ENCODE measurements at regions not wholly inside any gene's neighbourhood (a gene's known extent, or its start where the extent isn't known, plus 50 kb on each side); places are given as distances from the start of the nearest gene placed in this dataset.

- TF ChIP-seq CTCF (IDR thresholded peaks at IDR 0.05), result no peak
- intact Hi-C loops (cut with DNase I; ENCODE audit: low total_unique reads), result no loop called here
- Histone ChIP-seq H3K36me3 (no peaks in the 10 kb centered on the region), H3K27me3 (no peaks in the 10 kb centered on the region), H3K4me1 (peaks cover 0 to 7% (median 0%) of the 10 kb centered on the region in 4 donors), H3K9me3 (no peaks in the 10 kb centered on the region), H3K4me3 (no peak overlapping the region), H3K27ac (no peak overlapping the region)
- DNase-seq, result no peak
Observed at GRCh38 chr2:118720866-118721265, 126.6 kb downstream of the EN1 start.

- H3K4me1 ChIP-seq, result peaks cover 0 to 7% (median 0%) of the 10 kb centered on the region in 4 donors
- intact Hi-C loops (cut with DNase I; ENCODE audit: low total_unique reads), result no loop called here
- H3K4me3 ChIP-seq, result no peak overlapping the region
- DNase-seq, result no peak
- no peak overlapping the region for H3K27ac ChIP-seq
- no peaks in the 10 kb centered on the region for H3K9me3 ChIP-seq
- TF ChIP-seq CTCF (IDR thresholded peaks at IDR 0.05), result no peak
- no peaks in the 10 kb centered on the region for H3K27me3 ChIP-seq
- H3K36me3 ChIP-seq, result no peaks in the 10 kb centered on the region
Observed at GRCh38 chr2:118718921-118719320, 128.5 kb downstream of the EN1 start.

- no peaks in the 10 kb centered on the region for H3K27me3 ChIP-seq
- H3K4me3 ChIP-seq, result no peak overlapping the region
- intact Hi-C loops (cut with DNase I; ENCODE audit: low total_unique reads), result no loop called here
- H3K36me3 ChIP-seq, result no peaks in the 10 kb centered on the region
- DNase-seq, result no peak
- no peaks in the 10 kb centered on the region for H3K4me1 ChIP-seq
- H3K9me3 ChIP-seq, result no peaks in the 10 kb centered on the region
- no peak for TF ChIP-seq CTCF (IDR thresholded peaks at IDR 0.05)
- H3K27ac ChIP-seq, result no peak overlapping the region
Observed at GRCh38 chr2:118716102-118716501, 131.3 kb downstream of the EN1 start.

DNA sequence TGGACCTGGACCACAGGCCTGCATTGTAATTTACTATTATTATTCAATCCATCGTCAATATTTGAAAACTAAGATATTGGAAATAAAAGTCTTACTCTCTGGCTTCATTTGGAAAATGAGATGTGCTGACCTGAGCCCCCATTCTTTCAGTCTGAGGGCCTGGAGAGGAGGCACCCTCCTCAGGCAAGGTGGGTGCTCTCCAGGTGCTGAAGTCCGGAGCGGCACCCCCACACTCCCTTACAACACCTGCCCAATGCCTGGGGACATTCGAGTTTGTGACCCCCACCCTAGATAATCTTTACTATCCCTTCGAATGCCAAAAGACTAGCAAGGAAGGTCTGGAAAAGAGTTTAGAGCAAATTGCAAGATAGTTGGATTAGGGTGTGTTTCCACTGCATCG lies 133.3 kb downstream of the EN1 start:
- H3K4me3 ChIP-seq, result no peak overlapping the region
- DNase-seq, result no peak
- H3K27ac ChIP-seq, result no peak overlapping the region
- no peaks in the 10 kb centered on the region for H3K36me3 ChIP-seq
- no peak for TF ChIP-seq CTCF (IDR thresholded peaks at IDR 0.05)
- intact Hi-C loops (cut with DNase I; ENCODE audit: low total_unique reads), result no loop called here
- no peaks in the 10 kb centered on the region for H3K9me3 ChIP-seq
- H3K4me1 ChIP-seq, result no peaks in the 10 kb centered on the region
- no peaks in the 10 kb centered on the region for H3K27me3 ChIP-seq

GRCh38 chr2:118711603-118712002 lies 135.8 kb downstream of the EN1 start:
- H3K4me1 ChIP-seq, result no peaks in the 10 kb centered on the region
- H3K36me3 ChIP-seq, result no peaks in the 10 kb centered on the region
- DNase-seq, result no peak

More at GRCh38 chr2:118711603-118712002, 135.8 kb downstream of the EN1 start:
- no peaks in the 10 kb centered on the region for H3K9me3 ChIP-seq
- intact Hi-C loops (cut with DNase I; ENCODE audit: low total_unique reads), result no loop called here
- H3K27me3 ChIP-seq, result no peaks in the 10 kb centered on the region
- no peak overlapping the region for H3K4me3 ChIP-seq
- no peak overlapping the region for H3K27ac ChIP-seq
- no peak for TF ChIP-seq CTCF (IDR thresholded peaks at IDR 0.05)

All from tibial artery (tissue), 4 donors.